Inflammatory macrophage (primary cell): ENCODE measurements at regions not wholly inside any gene's neighbourhood (a gene's known extent, or its start where the extent isn't known, plus 50 kb on each side); places are given as distances from the start of the nearest gene placed in this dataset.

Source experiments
- DNase-seq, 2 donors: peaks; one replicate each; pipeline ENCODE4 v3.0.0-alpha.2; 2020 to 2022

- DNase-seq = no peak
Observed at GRCh38 chr6:54010340-54011276, 100.6 kb upstream of the MLIP start.

- no peak for DNase-seq
Observed at GRCh38 chr6:54011277-54011648, 100.0 kb upstream of the MLIP start.

GRCh38 chr6:54013966-54014365 lies 97.3 kb upstream of the MLIP start:
- no peak for DNase-seq

GRCh38 chr6:54014440-54014839 lies 96.8 kb upstream of the MLIP start:
- DNase-seq = no peak

- no peak for DNase-seq
Observed at GRCh38 chr6:54017877-54018276, 93.4 kb upstream of the MLIP start.

- DNase-seq = no peak
Observed at GRCh38 chr6:54018722-54019121, 92.5 kb upstream of the MLIP start.

- DNase-seq = no peak
Observed at GRCh38 chr6:54019860-54020259, 91.4 kb upstream of the MLIP start.

- DNase-seq = no peak
Observed at GRCh38 chr6:54020334-54020733, 90.9 kb upstream of the MLIP start.

- DNase-seq = no peak
Observed at GRCh38 chr6:54026652-54027400, 84.4 kb upstream of the MLIP start.

GRCh38 chr6:54028170-54028569 lies 83.1 kb upstream of the MLIP start:
- no peak for DNase-seq

- DNase-seq = no peak
Observed at GRCh38 chr6:54029187-54029586, 82.1 kb upstream of the MLIP start.

GRCh38 chr6:54031169-54031568 lies 80.1 kb upstream of the MLIP start:
- DNase-seq = no peak

- DNase-seq = no peak
Observed at GRCh38 chr6:54037277-54037779, 73.9 kb upstream of the MLIP start.

- no peak for DNase-seq
Observed at GRCh38 chr6:54040545-54040944, 70.7 kb upstream of the MLIP start.

- DNase-seq = no peak
Observed at GRCh38 chr6:54041239-54041638, 70.0 kb upstream of the MLIP start.

- no peak for DNase-seq
Observed at GRCh38 chr6:54043360-54043759, 67.9 kb upstream of the MLIP start.

- DNase-seq = no peak
Observed at GRCh38 chr6:54044059-54044458, 67.2 kb upstream of the MLIP start.

GRCh38 chr6:54048782-54049181 lies 62.5 kb upstream of the MLIP start:
- no peak for DNase-seq

GRCh38 chr6:54050750-54051149 lies 60.5 kb upstream of the MLIP start:
- DNase-seq = no peak

- no peak for DNase-seq
Observed at GRCh38 chr6:54053881-54054391, 57.3 kb upstream of the MLIP start.

- no peak for DNase-seq
Observed at GRCh38 chr6:54056105-54056504, 55.1 kb upstream of the MLIP start.

- DNase-seq = no peak
Observed at GRCh38 chr6:54057058-54057457, 54.2 kb upstream of the MLIP start.

GRCh38 chr6:54058236-54058635 lies 53.0 kb upstream of the MLIP start:
- DNase-seq = no peak

- DNase-seq = no peak
Observed at GRCh38 chr6:54059683-54060082, 51.6 kb upstream of the MLIP start.
